GM19324 (cell line): ENCODE measurements at regions not wholly inside any gene's neighbourhood (a gene's known extent, or its start where the extent isn't known, plus 50 kb on each side); places are given as distances from the start of the nearest gene placed in this dataset.
"Not testable (repeated sequence)": the region's sequence is repeated elsewhere in the genome, so short reads cannot be mapped to it uniquely, and the experiment has no call there.

ENCODE experiments used
- ATAC-seq: cut with Tn5 transposase; IDR thresholded peaks from one replicate; pipeline ENCODE4 v1.9.1; 2021; ENCODE audit warnings: mild to moderate bottlenecking, moderate library complexity; ENCODE audit not compliant: unreplicated experiment, low FRiP score

DNA sequence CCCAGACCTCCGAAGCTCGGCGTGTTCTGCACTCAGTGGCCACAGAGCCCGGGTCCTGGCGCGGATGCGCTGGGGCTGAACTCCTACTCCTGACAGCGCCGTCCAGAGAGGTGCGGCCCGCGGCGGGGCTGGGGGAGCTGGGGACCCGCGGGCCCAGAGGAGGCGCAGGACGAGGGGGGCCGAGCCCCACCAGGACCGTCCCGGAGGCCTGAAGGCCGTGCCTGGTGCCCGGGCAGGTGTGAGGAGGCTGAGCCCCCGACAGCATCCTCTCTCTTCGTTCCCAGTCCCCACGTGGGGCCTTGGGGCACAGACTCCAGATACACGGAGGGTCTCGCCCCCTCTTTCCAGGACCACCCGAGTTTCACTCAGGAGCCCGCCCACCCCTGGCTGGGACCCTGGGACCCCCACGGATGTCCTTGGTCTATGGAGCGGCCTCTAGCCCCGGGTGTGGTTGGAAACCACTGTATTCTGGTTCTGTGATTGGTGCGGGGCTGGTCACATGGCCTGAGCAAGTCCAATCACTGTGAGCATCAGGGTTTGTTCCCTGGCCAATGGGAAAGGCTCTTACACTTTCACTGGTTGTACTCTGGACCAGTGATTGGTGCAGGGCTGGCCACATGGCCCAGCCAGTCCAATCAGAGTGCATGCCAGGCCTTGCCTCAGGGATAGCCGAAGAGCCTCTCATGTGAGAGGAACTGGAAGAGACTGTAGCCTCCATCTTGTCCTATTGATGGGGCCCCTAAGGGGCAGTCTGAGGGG lies 217.6 kb upstream of the SFSWAP start:
- no peak for ATAC-seq

DNA sequence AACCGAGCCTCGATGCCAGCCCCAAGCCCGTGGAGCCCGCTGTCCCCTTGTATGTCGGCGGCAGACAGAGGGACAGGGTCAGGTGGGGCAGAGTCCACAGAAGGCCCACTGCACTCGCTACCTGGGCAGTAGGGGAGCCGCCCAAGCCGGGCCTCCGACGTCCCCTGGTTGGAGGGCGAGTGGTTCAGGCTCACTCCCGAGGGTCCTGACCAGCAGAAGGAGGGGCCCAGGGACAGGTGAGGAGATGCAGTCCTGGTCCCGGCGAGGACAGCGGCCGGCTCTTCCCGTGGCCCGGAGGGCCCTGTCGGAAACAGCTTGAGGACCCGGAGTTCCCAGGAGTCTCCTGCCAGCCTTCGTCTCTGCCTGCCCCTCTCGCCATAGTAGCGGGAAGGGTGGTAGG lies 216.7 kb upstream of the SFSWAP start:
- no peak for ATAC-seq

DNA sequence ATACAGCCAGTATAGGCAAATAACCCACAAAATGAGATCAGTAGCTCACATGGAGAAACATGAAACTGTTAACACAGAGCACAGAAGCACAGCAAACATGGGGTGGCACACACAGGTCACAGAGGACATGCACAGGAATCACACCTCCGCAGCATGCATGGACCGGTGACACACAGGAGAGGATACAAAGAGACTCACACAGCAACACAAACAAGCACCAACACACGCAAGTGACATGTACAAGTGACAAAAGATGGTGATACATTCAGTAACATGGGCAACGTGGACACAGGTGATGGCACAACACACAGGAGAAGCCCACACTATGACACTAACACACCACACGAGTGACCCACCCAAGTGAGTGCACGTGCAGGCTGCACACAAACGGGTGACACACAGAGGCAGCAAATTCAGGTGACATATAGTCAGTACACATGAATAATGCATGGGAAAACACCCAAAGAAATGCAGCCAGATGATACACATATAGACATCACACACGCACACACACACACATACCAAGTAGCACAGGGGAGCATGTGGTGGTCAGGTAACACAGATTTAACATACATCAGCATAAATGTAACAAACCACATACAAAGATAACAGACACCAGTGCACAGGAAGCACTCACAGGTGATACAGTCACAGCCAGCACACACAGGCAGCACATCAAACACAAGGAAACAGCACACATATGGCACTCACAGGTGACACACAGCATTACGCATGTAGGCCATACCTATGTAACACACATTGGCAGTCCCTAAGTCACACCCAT lies 216.0 kb upstream of the SFSWAP start:
- ATAC-seq, result no peak

DNA sequence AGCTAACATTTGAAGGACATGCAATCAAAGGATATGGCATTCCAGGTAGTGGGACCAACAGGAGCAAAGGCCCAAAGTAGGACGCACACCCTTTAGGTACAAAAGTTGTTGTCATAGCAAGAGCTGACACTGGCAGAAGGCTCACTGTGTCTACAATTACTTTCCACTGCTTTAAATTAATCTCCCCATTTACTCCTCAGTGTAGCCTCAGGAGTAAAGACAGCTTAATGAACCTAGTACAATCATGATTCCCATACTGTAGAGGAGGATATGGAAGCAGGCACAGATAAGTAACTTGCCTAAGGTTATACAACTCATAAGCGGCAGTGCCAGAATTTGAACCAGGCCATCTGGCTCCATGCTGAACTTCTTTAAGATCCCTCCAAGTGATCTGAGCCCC lies 212.9 kb upstream of the SFSWAP start:
- ATAC-seq, result no peak

DNA sequence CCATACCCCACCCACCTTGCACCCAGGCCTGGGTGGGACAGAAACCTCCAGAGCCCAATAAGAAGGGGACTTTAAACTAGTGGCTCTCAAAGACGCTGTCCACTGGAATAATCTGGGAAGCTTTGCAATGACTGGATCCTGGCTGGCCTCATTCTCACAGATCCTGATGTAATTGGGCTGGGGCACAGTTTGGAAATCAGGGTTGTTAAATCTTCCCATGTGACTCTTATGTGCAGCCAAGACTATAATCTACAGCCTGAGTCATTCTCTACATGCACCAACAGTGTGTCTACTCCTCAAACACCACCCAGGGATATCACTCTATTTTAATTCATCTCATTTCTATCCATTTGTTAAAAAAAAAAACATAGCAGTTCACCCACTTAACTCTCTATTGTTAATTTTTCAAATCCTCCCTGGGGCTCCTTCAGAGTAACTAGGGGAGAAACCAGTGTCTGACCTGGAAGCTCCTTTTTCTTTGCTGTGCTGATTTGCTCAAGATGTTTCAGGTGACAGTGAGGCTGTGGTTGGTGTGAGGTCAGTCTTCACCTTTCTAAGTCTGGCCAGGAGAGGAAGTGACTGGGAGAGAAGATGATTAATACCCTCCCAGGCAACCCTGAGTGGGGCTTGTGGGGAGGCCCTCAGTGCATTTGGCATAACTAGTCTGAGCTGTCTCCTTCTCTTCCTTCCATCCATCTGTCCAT lies 211.6 kb upstream of the SFSWAP start:
- ATAC-seq, result no peak

DNA sequence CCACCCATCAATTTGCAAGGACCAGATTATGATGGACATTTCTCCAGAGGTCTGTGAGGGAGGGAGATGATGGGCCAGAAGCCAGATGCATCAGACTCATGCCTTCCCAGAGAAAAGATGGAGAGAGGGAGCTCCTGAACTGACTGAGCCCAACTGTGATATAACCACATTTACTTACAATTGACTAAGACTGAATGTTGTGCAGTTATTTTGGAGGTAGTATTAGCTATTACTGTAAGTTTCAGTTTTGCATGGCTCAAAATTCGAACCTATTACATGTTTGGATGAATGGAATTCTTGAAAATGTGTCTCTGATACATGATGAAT lies 211.1 kb upstream of the SFSWAP start:
- ATAC-seq, result no peak

DNA sequence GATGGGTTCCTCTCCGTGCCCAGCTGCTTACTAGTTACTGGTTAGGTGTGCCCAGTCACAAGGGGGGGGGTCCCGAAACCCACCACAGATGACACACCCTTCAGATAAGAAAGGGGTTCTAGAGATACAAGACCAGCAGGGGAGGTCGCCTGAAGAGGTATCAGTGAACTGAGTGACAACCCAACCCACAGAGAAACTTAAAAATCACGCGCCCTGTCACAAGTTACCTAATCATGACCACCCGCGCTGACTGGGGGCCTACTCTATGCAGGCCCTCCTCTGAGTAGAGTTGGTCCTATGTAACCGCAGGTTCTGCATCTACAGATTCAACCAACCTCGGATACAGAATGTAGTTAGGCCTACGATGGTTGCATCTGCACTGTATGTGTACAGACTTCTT lies 210.3 kb upstream of the SFSWAP start:
- no peak for ATAC-seq

DNA sequence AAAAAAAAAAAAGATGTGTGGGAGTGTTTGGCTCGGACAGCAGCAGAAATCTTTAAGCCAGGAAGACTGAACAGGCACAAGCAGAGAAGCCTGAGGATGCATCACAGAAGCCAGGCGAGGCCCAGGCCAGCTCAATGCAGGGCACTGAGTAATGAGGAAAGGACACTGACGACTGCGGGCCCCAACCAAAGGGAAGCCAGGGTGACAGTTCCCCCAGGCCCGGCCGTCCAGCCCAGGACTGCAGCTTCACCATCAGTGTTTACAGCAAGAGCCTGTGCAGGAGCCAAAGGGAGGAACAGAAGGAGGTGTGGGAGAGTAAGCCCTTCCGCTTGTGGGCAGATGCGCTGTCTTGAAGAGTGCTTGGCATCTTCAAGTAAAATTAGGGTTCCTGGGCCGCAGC lies 205.3 kb upstream of the SFSWAP start:
- no peak for ATAC-seq

DNA sequence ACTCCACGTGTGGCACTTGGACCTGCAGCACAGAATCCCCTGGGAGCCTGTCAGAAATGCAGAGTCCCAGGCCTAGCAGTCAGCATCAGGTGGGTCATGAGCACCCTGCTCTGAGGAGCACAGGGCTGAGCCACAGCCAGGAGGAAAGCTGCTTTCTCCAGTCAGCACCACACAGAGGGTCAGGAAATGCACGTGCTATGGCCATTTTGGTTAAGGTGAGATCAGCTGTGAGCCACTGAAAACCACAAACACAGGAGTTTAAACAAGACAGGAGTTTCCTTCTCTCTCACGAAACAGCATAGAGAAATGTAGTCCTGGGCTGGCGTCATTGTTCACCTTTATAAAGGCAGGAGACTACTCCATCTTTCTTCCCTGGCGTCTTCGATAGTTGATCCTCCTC lies 204.5 kb upstream of the SFSWAP start:
- ATAC-seq, result no peak

DNA sequence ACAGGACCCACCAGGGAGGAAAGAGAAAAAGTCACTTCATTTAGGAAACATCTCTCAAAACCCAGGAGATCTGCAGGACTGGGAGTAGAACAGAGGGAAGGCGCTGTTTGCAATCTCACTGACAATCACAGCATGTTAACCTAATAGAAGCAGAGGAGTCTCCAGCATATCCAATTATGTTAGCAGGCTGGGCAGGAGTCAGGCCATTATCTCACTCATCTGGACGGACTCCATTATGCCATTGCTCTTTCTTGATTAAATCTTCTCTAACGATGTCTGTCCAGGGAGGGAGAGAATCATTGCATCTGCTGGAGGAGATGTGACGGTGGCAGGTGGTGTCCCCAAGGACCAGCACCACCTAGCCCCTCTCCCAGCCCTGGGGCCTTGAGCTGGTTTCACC lies 203.8 kb upstream of the SFSWAP start:
- no peak for ATAC-seq

DNA sequence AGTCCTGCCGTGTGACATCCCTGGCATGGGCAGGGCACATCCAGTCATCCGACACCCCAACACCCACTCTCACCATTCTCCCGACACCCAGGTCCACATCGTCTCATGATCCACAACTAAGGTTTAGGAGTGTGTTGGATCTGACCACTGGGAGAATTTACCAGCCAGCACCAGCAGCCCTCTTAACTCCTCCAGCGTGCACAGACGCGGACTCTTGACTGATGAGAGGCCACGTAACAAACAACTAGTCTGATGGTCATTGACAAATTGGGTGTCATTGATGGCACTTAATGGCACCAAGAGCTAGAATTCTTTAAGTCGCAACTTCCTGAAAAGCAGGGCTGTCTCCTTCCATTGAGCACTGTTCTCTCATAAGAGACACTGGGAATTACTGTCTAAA lies 203.0 kb upstream of the SFSWAP start:
- no peak for ATAC-seq

DNA sequence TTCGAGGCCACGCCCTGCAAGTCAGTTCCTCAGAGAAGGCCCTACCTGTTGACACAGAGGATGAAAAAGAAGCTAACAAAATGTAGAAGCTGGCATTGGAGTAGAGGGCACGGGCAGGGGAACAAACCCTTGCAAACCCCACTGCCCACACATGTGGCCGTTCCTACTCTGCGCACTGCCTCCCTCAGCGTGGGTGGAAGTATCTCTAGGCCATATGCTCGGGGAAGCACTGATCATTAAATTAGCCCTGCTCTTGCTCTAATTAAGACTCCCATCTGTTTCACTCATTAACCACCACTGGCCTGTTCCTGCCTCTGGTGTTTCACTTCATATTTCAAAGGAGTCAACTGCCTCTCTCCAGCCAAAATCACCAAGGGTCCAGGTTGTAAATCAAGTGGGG lies 201.2 kb upstream of the SFSWAP start:
- ATAC-seq, result no peak

DNA sequence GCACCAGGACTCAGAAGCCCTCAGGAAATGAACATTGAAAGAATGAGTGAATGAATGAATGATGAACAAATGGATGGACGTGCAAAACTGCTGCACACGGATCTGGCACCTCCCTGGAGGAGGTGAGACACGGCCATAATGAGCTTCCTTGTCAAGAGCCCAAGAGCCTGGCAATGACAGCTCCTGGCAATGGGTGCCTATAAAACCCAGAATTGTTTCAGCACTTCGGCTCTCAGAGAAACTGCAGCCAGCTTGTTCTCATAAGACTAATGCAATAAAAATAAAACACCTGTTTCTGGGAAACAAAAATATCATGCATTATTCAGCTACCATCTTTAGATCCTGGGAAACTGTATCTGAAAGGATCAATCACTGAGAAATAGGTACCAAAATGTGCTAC lies 200.5 kb upstream of the SFSWAP start:
- no peak for ATAC-seq

DNA sequence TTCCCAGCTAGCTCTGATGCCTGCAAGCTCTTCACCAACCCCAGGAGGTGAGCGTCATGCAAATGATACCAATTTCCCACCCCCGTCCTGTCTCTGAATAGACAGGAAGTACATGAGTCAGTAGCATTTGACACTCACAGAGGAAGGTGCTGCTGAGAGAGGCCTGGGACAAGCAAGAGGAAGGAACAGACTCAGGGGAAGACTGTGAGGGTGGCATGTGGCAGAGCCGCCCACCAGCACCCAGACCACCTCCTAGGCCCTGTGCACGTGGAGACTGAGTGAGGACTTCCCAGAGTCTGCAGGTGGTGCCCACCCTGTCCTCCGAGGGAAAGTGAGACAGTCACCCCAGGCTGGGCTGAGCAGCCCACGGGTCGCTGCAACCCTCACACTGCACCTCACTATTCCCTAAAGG lies 199.5 kb upstream of the SFSWAP start:
- ATAC-seq, result peak; percentile 98

DNA sequence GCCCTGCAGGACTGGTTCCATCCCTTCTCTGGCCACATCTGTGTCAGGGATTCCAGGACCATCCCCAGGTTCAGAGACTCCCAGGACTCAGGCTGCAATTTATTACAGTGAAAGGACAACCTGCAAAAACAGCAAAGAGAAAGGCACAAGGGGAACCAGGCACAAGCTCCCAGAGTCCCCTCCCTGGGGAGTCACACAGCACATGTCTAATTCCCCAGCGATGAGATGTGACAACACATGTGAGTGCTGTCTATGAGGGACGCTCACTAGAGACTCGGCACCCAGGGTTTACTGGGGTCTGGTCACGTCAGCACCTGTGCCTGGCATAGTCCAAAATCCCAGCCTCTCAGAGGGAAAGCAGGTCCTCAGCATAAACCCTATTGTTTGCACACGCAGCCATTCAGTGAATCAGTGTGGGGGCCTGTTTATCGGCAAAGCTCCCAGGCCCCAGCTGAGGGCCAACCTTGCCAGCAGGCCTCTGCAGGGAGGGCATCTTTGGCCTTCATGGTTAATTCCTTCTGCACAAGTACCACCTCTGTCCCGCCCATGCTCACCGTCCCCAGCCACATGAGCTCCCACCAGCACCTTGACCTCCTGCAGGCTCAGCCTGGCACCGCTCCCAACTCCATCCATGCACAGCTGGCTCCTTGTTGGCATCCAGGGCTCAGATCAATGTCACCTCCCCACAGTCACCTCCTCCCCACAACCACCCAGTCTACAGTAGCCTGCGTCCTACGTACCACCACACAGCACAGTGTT lies 198.9 kb upstream of the SFSWAP start:
- ATAC-seq, result peak; percentile 23

DNA sequence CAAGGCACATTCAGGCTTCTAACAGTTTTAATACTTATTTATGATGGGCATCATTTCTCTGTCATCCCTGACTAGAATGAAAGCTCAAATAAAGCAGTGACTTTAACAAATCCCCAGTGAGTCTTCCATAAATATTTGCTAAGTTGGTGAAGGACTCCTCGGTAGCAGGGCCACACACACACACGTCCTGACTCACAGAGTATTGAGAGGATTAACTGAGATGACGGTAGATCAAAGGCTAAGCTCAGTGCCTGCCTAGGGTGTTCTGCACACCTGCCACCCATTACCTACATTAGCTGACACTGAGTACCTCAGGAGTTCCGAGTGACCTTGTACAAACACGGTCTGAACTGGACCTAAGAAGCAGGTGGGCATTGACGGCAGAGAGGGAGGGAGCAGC lies 197.3 kb upstream of the SFSWAP start:
- ATAC-seq, result no peak

DNA sequence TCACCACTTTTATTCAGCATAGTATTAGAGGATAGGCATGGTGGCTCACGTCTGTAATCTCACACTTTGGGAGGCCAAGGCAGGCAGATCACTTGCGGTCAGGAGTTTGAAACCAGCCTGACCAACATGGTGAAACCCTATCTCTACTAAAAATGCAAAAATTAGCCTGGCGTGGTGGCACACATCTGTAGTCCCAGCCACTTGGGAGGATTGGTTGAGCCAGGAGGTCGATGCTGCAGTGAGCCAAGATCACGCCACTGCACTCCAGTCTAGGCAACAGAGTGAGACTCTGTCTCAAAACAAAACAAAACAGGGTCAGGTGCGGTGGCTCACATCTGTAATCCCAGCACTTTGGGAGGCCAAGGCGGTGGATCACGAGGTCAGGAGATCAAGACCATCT lies 190.3 kb upstream of the SFSWAP start:
- not testable (repeated sequence) for ATAC-seq

DNA sequence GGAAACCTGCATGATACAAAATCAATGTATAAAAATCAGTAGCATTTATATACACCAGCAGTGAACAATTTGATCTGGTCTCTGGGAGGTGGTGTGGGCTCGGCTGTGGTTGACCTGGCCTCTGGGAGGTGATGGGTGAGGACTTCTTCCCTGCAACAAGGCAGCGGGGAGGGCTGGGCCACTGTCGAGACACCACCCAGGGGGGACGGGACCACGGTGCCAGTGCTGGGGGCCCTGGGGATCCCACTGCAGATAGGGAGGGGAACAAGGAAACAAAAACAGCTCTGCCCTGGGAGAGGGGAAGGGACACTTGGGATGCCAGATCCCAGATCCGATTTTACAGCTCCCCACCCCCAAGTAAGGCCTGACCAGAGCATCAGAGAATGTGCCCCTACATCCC lies 189.6 kb upstream of the SFSWAP start:
- no peak for ATAC-seq

DNA sequence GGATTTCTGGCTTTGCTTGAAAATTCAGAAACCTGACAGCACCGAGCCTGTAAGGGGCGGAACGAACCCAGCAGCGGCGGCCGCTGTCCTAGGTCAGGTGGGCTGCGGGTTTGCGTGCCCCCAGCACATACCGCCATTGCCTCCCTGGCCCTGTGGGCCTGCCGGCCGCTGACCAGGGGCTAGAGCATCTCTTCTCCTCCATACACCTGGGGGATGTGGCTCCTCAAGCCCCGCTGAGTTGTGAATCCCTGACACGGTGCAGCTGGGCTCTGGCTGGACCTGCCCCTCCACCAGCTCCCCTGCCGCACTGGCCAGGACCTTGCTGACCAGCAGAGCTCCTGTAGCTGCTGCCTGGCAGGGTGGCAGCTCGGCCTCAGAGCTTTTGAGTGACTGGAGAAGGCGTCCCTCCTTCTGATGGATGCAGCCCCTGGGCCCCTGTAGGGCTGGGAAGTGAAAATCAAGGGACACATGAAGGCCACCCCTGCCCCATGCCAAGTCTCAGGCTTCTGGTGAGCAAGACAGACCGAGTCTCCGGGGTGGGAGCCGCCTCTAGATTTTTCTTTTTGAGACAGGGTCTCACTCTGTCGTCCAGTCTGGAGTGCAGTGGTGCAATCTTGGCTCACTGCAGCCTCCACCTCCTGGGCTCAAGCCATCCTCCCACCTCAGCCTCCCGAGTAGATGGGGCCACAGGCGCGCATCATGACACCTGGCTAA lies 184.9 kb upstream of the SFSWAP start:
- no peak for ATAC-seq

DNA sequence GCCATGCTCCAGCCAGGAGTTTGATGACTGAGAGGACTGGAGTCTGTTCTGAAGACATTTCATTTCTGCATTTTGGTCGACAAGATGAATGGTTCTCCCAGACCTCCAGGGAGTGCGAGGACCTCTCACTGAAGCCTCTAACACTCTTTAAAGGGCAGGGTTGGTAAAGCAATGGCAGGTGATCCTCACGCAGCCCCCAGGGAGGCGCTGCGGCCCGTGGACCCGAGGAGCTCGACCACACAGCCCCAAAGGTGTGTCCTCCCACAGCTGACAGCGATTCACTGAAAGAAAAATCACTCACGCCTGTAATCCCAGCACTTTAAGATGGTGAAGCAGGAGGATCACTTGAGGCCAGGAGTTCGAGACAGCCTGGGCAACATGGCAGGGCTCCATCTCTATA lies 183.8 kb upstream of the SFSWAP start:
- no peak for ATAC-seq
